HFF-Myc (cell line): ENCODE measurements at regions not wholly inside any gene's neighbourhood (a gene's known extent, or its start where the extent isn't known, plus 50 kb on each side); places are given as distances from the start of the nearest gene placed in this dataset.

Experiments used
- DNase-seq: peaks from one replicate; pipeline ENCODE4 v3.0.0-alpha.2; 2011; ENCODE audit warnings: low read depth; ENCODE audit errors: extremely low read depth
- H3K4me3 ChIP-seq: replicated peaks from 2 replicates; pipeline ENCODE4 v1.5.1; 2011; ENCODE audit warnings: low read depth, mild to moderate bottlenecking, control low read depth, low read length
- TF ChIP-seq, protein P1 (sequence below): IDR thresholded peaks from 2 replicates; pipeline ENCODE4 v1.5.1; 2012; ENCODE audit warnings: mild to moderate bottlenecking, low read depth, low read length, control low read depth; ENCODE audit errors: missing control alignments

DNA sequence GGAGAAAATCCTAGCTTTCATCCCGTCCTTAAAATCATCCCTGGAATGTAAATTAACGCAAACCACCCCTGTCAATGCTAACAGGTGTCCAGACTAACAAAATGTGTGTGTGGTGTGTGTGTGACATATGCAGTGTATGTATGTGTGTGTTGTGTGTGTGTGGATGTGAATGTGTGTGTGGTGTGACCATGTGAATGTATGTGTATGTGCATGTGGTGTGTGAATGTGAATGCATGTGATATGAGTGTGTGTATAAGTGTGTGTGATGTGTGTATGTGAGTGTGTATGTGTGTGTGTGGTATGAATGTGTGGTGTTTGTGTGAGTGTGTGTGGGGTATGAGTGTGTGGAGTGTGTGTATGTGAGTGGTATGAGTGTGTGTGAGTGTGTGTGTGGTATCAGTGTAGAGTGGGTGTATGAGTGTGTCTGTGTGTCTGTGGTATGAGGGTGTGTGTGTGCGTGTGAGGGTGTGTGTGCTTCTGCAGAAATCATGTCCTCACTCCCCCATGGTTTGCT is 190.8 kb downstream of the TEX29 start:
- H3K4me3 ChIP-seq = no peak overlapping the region
- DNase-seq = no peak
- TF ChIP-seq, protein P1, sequence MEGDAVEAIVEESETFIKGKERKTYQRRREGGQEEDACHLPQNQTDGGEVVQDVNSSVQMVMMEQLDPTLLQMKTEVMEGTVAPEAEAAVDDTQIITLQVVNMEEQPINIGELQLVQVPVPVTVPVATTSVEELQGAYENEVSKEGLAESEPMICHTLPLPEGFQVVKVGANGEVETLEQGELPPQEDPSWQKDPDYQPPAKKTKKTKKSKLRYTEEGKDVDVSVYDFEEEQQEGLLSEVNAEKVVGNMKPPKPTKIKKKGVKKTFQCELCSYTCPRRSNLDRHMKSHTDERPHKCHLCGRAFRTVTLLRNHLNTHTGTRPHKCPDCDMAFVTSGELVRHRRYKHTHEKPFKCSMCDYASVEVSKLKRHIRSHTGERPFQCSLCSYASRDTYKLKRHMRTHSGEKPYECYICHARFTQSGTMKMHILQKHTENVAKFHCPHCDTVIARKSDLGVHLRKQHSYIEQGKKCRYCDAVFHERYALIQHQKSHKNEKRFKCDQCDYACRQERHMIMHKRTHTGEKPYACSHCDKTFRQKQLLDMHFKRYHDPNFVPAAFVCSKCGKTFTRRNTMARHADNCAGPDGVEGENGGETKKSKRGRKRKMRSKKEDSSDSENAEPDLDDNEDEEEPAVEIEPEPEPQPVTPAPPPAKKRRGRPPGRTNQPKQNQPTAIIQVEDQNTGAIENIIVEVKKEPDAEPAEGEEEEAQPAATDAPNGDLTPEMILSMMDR = no peak

DNA sequence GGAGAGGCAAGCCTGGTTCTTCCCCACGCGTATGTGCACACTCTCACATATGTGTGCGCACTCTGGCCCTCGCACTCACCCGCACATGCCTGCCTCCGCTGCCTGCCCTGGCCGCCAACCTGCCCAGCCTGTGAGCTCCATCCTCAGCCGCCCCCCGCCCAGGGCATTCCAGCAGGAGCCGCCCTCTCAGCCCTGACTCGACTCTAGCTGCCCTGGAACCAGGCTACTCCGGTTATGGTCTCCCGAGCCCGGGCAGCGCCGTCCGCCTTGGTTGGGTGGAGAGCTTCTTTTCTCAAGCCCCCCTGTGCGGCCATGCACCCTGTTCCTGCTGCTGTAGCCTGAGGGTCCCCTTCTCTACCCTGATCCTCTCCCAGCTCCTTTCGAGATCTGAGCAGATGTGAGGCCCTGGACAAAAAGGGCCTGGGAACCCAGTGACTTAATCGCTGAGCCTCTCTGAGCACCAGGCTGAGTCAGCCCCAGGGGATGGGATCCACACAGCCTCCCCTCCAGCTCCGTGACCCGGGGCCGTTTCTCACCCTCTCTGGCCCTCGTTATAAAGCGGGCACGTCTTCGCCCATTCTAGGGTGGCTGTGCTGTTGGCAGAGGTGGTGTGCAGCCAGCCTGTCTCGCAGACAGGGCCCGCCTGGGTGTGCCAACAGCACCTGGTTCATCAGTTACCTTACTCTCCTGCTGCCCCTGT is 191.5 kb downstream of the TEX29 start:
- TF ChIP-seq, protein P1 = no peak
- no peak for DNase-seq
- H3K4me3 ChIP-seq = no peak overlapping the region

DNA sequence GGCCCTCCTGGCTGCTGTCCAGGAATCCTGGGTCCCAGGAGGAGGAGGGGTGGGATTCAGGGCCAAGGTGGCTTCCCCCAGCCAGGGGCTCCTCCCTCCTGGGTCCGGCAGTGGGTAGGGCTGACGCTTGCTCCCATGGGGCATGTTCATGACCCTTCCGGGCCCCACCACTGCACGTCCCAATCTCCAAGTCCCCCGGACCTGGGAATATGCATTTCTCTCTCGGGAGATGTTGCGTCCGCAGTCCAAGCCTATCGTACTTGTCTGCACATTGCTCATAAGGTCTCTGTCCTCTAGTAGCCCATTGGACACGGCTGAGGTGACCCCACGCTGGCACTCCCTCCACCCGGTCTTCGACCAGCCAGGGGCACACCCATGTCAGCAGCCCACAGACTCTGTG is 192.3 kb downstream of the TEX29 start:
- no peak overlapping the region for H3K4me3 ChIP-seq
- TF ChIP-seq, protein P1 = no peak
- no peak for DNase-seq

DNA sequence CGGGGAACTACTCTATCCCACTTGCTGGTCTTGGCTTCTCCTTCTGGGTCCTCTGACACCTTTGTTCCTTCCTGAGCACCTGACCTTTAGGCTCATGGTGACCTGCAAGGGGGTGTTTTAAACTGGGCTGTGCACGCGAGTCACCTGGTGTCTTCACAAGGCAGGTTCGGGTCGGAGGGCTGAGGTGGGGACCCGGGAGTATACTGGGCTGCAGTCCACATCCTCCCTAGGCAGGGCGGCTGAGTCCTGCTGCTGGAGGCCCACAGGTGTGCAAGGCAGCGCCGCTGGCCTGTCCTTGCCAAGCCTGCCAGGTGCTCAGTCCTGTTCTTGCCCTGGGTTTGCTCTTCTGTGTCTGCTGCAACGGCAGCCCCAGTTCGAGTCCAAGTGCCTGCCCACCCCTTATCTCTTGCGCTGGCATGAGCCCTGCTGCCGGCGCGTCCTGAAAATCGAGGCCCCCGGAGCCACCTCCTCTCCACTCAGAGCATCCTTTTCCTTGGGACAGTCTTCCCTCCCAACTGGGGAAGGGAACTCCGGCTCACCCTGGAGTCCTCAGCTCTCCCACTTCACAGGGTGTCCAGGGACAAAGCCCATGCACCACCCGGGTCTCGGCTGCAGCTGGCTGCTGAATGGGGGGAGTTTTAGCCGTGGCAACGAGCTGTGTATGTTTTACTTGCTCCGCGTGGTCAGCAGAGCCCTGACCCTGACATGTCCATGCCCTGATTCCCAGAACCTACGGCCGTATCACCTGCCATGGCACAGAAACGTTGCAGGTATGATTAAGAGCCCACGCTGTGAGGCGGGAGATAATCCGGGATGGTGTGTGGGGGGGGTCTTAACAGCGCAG is 193.5 kb downstream of the TEX29 start:
- H3K4me3 ChIP-seq = no peak overlapping the region
- TF ChIP-seq, protein P1 = no peak
- no peak for DNase-seq

DNA sequence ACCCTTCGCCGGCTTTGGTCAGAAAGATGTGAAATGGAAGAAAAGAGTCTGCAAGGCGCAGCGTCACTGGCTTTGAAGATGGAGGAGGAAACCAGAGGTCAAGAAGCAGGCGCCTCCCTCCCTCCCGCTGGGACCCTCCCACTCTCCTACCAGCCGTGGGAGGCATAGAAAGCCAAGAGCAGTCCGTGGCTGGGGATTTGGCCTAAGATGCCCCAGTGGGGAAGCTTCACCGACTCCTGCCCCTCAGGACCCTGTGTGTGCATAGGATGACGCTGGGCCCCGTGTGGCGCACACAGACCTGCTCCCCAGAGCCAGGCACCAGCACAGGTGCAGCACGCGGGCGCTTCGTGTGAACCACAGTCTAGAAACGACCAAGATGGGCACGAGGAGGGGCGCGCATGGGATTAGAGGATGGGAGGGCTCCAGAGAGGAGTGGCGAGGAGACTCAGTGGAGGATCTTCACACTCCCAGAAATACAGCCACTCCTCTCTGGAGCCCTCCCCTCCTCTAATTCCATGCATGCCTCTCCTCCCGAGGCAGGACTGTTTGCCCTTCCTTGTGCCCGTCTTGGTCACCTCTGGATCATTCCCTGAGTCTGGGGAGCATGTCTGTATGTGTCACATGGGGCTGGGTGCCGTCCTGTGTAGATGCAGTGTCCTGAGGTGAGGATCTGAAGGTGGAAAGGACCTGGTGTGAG is 194.3 kb downstream of the TEX29 start:
- no peak for DNase-seq
- no peak overlapping the region for H3K4me3 ChIP-seq
- TF ChIP-seq, protein P1 = no peak

DNA sequence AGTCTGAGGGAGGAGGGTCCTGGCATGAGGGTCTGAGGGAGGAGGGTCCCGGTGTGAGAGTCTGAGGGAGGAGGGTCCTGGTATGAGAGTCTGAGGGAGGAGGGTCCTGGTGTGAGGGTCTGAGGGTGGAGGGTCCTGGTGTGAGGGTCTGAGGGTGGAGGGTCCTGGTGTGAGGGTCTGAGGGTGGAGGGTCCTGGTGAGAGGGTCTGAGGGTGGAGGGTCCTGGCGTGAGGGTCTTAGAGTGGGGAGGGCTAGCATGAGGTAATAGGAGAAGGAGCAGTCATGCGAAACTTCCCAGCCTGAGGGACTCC is 194.8 kb downstream of the TEX29 start:
- TF ChIP-seq, protein P1 = no peak
- no peak for DNase-seq
- H3K4me3 ChIP-seq = no peak overlapping the region
